Neural cell (in vitro differentiated cells): ENCODE measurements at regions not wholly inside any gene's neighbourhood (a gene's known extent, or its start where the extent isn't known, plus 50 kb on each side); places are given as distances from the start of the nearest gene placed in this dataset.

Experiments used
- H2AFZ ChIP-seq: fragments of 200-600, 300-800 bp; sonication (generic), shearing (Covaris generic); 2 replicates; pipeline ENCODE4 v1.6.0; 2014; ENCODE audit warnings: low read depth, mild to moderate bottlenecking, antibody characterized with exemption, low read length, moderate library complexity
- H3F3A ChIP-seq: fragments of 200-600 bp; shearing (Covaris generic); 2 replicates; pipeline ENCODE4 v1.6.1; 2016; ENCODE audit warnings: mild to moderate bottlenecking, moderate library complexity, mixed read lengths, antibody characterized with exemption, low read length; ENCODE audit not compliant: insufficient read depth, poor library complexity, severe bottlenecking
- H3K27ac ChIP-seq: fragments of 200-600, 300-800 bp; sonication (generic), shearing (Covaris generic); 2 replicates; pipeline ENCODE4 v1.5.1; 2014; ENCODE audit warnings: mild to moderate bottlenecking, low read length, moderate library complexity
- H3K27me3 ChIP-seq: fragments of 300-800, 200-600 bp; sonication (generic), shearing (Covaris generic); 2 replicates; pipeline ENCODE4 v1.6.0; 2014; ENCODE audit warnings: mild to moderate bottlenecking, low read depth, low read length, moderate library complexity; ENCODE audit not compliant: insufficient read depth
- H3K36me3 ChIP-seq: fragments of 300-800, 200-600 bp; sonication (generic), shearing (Covaris generic); 2 replicates; pipeline ENCODE4 v1.5.1; 2014; ENCODE audit warnings: mild to moderate bottlenecking, antibody characterized with exemption, low read length, moderate library complexity; ENCODE audit not compliant: insufficient read depth
- H3K4me2 ChIP-seq: fragments of 300-800, 200-600 bp; sonication (generic), shearing (Covaris generic); 2 replicates; pipeline ENCODE4 v1.6.0; 2014; ENCODE audit warnings: mild to moderate bottlenecking, low read length
- H3K4me3 ChIP-seq: fragments of 300-800, 200-600 bp; sonication (generic), shearing (Covaris generic); 2 replicates; pipeline ENCODE4 v1.5.1; 2014; ENCODE audit warnings: mild to moderate bottlenecking, low read length, moderate library complexity
- H3K79me2 ChIP-seq: fragments of 200-600 bp; shearing (Covaris generic); replicated peaks from 2 replicates; pipeline ENCODE4 v1.6.0; 2014; ENCODE audit warnings: mild to moderate bottlenecking, low read length, moderate library complexity; ENCODE audit not compliant: insufficient read depth
- H3K9ac ChIP-seq: fragments of 300-800, 200-600 bp; sonication (generic), shearing (Covaris generic); 2 replicates; pipeline ENCODE4 v1.6.1; 2016; ENCODE audit warnings: mild to moderate bottlenecking, low read length, mixed read lengths
- H3K9me2 ChIP-seq: fragments of 200-600 bp; shearing (Covaris generic); 2 replicates; pipeline ENCODE4 v1.6.1; 2016; ENCODE audit warnings: mild to moderate bottlenecking, low read length, mixed read lengths; ENCODE audit not compliant: insufficient read depth
- H3K9me3 ChIP-seq: fragments of 200-600, 300-800 bp; sonication (generic), shearing (Covaris generic); 2 replicates; pipeline ENCODE4 v1.6.1; 2016; ENCODE audit warnings: mild to moderate bottlenecking, mixed run types, low read length, moderate library complexity, mixed read lengths
- H4K20me1 ChIP-seq: fragments of 200-600 bp; shearing (Covaris generic); 2 replicates; pipeline ENCODE4 v1.6.1; 2016; ENCODE audit warnings: mild to moderate bottlenecking, mixed run types; ENCODE audit not compliant: insufficient read depth
- CTCF ChIP-seq: fragments of 450-650 bp; IDR thresholded peaks from 2 replicates; pipeline ENCODE4 v1.5.1; 2014; ENCODE audit warnings: antibody characterized with exemption, mild to moderate bottlenecking, moderate library complexity; ENCODE audit not compliant: poor library complexity, severe bottlenecking
- EP300 ChIP-seq: fragments of 450-650 bp; conservative IDR thresholded peaks from 2 replicates; pipeline ENCODE4 v1.6.1; 2014; ENCODE audit warnings: antibody characterized with exemption, mild to moderate bottlenecking, moderate library complexity; ENCODE audit not compliant: poor library complexity, severe bottlenecking
- EZH2 ChIP-seq: fragments of 200-600, 300-800 bp; shearing (Covaris generic), sonication (generic); IDR thresholded peaks from 2 replicates; pipeline ENCODE4 v1.6.1; 2014; ENCODE audit warnings: antibody characterized with exemption, low read length, borderline replicate concordance, mild to moderate bottlenecking; ENCODE audit not compliant: insufficient read depth, poor library complexity, severe bottlenecking
- MXI1 ChIP-seq: fragments of 450-650 bp; conservative IDR thresholded peaks from 2 replicates; pipeline ENCODE4 v1.6.1; 2014; ENCODE audit warnings: antibody characterized with exemption, mild to moderate bottlenecking; ENCODE audit not compliant: poor library complexity, severe bottlenecking
- POLR2AphosphoS5 ChIP-seq: IDR thresholded peaks from 2 replicates; pipeline ENCODE4 v1.6.1; 2012
- RAD21 ChIP-seq: fragments of 450-650 bp; conservative IDR thresholded peaks from 2 replicates; pipeline ENCODE4 v1.6.1; 2014; ENCODE audit warnings: antibody characterized with exemption, mild to moderate bottlenecking, moderate library complexity
- SMC3 ChIP-seq: fragments of 450-650 bp; conservative IDR thresholded peaks from 2 replicates; pipeline ENCODE4 v1.6.1; 2014; ENCODE audit warnings: antibody characterized with exemption, mild to moderate bottlenecking, moderate library complexity; ENCODE audit not compliant: poor library complexity
- TF ChIP-seq, protein P1 (sequence below): IDR thresholded peaks from 2 replicates; pipeline ENCODE4 v1.6.1; 2012; ENCODE audit warnings: borderline replicate concordance

DNA sequence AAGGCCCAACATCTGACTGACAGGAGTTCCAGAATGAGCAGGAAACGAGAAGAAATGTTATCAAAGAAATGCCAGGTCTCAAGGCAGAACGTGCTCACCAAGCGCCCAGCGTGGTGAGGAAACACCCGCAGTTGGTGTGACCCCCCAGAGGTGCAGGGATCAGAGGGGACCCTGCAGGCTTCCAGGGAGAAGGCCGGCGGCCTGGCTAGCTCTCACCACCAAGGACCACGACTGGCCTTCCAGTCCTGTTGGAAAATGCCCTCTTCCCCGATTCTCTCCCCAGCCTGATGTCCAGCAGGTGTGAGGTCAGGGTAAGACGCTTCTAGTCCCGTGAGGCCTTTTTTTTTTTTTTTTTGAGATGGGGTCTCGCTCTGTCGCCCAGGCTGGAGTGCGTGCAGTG lies 189.1 kb downstream of the IGLL1 start:
- H3K9ac ChIP-seq, result no peak overlapping the region
- TF ChIP-seq EP300 (no peak), CTCF (no peak), MXI1 (no peak), RAD21 (no peak), SMC3 (no peak), EZH2 (no peak)
- TF ChIP-seq, protein P1, sequence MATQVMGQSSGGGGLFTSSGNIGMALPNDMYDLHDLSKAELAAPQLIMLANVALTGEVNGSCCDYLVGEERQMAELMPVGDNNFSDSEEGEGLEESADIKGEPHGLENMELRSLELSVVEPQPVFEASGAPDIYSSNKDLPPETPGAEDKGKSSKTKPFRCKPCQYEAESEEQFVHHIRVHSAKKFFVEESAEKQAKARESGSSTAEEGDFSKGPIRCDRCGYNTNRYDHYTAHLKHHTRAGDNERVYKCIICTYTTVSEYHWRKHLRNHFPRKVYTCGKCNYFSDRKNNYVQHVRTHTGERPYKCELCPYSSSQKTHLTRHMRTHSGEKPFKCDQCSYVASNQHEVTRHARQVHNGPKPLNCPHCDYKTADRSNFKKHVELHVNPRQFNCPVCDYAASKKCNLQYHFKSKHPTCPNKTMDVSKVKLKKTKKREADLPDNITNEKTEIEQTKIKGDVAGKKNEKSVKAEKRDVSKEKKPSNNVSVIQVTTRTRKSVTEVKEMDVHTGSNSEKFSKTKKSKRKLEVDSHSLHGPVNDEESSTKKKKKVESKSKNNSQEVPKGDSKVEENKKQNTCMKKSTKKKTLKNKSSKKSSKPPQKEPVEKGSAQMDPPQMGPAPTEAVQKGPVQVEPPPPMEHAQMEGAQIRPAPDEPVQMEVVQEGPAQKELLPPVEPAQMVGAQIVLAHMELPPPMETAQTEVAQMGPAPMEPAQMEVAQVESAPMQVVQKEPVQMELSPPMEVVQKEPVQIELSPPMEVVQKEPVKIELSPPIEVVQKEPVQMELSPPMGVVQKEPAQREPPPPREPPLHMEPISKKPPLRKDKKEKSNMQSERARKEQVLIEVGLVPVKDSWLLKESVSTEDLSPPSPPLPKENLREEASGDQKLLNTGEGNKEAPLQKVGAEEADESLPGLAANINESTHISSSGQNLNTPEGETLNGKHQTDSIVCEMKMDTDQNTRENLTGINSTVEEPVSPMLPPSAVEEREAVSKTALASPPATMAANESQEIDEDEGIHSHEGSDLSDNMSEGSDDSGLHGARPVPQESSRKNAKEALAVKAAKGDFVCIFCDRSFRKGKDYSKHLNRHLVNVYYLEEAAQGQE, result no peak
- H3K4me3 ChIP-seq, result no peak overlapping the region
- no peak overlapping the region for H3K4me2 ChIP-seq
- no peaks in the 10 kb centered on the region for H3K27me3 ChIP-seq
- H3K36me3 ChIP-seq, result no peaks in the 10 kb centered on the region
- H3F3A ChIP-seq, result no peaks in the 10 kb centered on the region
- no peaks in the 10 kb centered on the region for H3K79me2 ChIP-seq
- no peaks in the 10 kb centered on the region for H3K9me3 ChIP-seq
- H3K9me2 ChIP-seq, result no peaks in the 10 kb centered on the region
- no peaks in the 10 kb centered on the region for H4K20me1 ChIP-seq
- no peak overlapping the region for H2AFZ ChIP-seq
- no peak overlapping the region for H3K27ac ChIP-seq

GRCh38 chr22:23389271-23390071 lies 190.6 kb downstream of the IGLL1 start:
- H3K4me3 ChIP-seq, result no peak overlapping the region
- no peak overlapping the region for H3K9ac ChIP-seq
- H4K20me1 ChIP-seq, result no peaks in the 10 kb centered on the region
- H3K9me2 ChIP-seq, result no peaks in the 10 kb centered on the region
- no peaks in the 10 kb centered on the region for H3K36me3 ChIP-seq
- H3K79me2 ChIP-seq, result no peaks in the 10 kb centered on the region
- no peaks in the 10 kb centered on the region for H3K9me3 ChIP-seq
- H3F3A ChIP-seq, result no peaks in the 10 kb centered on the region
- no peak overlapping the region for H2AFZ ChIP-seq
- H3K4me2 ChIP-seq, result no peak overlapping the region
- H3K27ac ChIP-seq, result no peak overlapping the region
- TF ChIP-seq EZH2, result no peak
- no peak for TF ChIP-seq EP300
- TF ChIP-seq POLR2AphosphoS5, result no peak
- TF ChIP-seq CTCF, result no peak
- no peak for TF ChIP-seq SMC3
- H3K27me3 ChIP-seq, result no peaks in the 10 kb centered on the region
